HG02571 (cell line): ENCODE measurements at regions not wholly inside any gene's neighbourhood (a gene's known extent, or its start where the extent isn't known, plus 50 kb on each side); places are given as distances from the start of the nearest gene placed in this dataset.

Experiments used
- ATAC-seq: cut with Tn5 transposase; IDR thresholded peaks from one replicate; pipeline ENCODE4 v1.9.1; 2021; ENCODE audit warnings: mild to moderate bottlenecking, moderate library complexity; ENCODE audit not compliant: unreplicated experiment

- ATAC-seq = no peak
Observed at GRCh38 chr3:102745881-102746280, 311.1 kb downstream of the ZPLD1 start.

DNA sequence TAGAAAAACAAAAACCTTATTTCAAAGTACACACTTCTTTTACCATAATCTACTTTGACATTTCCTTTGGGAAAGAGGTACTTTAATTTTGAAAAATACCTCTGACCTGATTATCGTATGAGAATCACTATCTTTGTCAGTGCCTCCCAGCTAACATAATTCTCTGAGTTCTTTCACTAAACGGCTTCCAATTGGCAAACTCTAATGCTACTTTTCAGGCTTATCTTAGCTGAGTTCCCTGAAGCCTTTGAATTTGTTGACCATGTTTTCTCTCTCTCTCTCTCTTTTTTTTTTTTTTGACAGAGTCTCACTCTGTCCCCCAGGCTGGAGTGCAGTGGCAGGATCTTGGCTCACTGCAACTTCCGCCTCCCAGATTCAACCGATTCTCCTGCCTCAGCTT is 312.8 kb downstream of the ZPLD1 start:
- ATAC-seq = no peak

- no peak for ATAC-seq
Observed at GRCh38 chr3:102748646-102749045, 313.8 kb downstream of the ZPLD1 start.

GRCh38 chr3:102750322-102750721 is 315.5 kb downstream of the ZPLD1 start:
- ATAC-seq = no peak

DNA sequence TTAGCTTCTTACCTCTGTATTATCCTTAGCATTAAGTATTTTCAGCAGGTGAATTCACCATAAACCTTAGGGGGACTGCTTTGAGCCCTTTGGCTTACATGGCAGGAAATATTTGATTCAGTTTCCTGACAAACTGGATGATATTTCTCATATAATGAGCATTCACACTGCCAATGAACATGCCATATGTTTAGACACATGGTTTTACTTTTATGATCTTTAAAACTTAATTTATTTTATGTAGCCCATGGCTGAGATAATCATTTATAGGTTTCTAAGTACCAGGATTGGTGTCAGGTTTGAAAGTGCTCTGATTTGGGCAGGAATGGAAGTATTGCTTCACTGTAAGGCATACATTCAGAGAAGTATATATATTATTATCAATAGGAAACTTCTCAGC is 319.1 kb downstream of the ZPLD1 start:
- no peak for ATAC-seq

DNA sequence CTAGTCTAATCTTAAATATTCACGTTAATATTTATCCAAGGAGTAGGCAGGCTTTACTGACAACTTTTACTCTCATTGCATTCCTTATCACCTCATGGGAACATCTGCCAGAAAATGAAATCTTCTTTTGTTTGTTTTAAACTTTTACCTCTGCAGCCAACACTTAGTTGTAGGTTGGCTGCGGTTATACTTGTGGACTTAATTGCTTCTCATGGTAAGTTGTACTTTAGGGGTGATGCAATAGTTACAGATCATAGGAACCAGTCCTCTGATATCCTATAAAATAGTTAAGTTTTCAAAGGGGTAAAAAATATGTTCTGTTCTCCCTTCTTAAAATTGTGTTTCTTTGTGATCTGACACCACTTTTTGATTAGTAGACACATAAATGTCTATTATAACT is 321.9 kb downstream of the ZPLD1 start:
- no peak for ATAC-seq

GRCh38 chr3:102757950-102758349 is 323.1 kb downstream of the ZPLD1 start:
- no peak for ATAC-seq

GRCh38 chr3:102761766-102762165 is 327.0 kb downstream of the ZPLD1 start:
- no peak for ATAC-seq

GRCh38 chr3:102790747-102791325 is 356.0 kb downstream of the ZPLD1 start:
- ATAC-seq = no peak

- no peak for ATAC-seq
Observed at GRCh38 chr3:102791641-102792589, 357.1 kb downstream of the ZPLD1 start.

GRCh38 chr3:102796804-102797203 is 362.0 kb downstream of the ZPLD1 start:
- ATAC-seq = no peak

DNA sequence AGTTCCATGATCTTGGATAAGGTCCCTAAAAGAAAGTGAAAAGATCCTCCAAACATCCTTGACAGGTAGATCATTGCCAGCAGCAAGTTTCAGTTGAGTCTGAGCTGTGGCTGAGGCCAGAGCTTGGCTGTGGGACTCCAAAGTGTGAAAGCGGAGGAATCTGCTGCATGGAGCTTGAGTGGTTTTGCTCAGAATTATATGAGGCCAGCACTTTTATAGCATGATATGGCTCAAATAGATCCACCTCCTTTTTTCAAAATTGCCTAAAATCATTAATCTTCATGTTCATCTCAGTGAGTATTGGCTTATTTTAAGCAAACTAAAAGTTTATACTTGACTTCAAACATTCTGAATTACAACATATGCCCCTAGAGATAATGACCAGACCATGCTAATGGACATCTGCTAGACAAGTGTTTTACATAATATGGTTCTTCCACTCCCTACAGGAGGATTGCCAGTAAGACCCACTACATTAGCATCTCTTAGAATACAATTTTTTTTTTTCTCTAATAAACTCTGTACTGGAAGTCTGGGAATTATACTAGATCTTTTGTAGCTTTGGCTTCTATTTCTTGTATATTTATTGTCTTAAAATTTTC is 368.1 kb downstream of the ZPLD1 start:
- ATAC-seq = no peak

- ATAC-seq = no peak
Observed at GRCh38 chr3:102810937-102811336, 376.1 kb downstream of the ZPLD1 start.

DNA sequence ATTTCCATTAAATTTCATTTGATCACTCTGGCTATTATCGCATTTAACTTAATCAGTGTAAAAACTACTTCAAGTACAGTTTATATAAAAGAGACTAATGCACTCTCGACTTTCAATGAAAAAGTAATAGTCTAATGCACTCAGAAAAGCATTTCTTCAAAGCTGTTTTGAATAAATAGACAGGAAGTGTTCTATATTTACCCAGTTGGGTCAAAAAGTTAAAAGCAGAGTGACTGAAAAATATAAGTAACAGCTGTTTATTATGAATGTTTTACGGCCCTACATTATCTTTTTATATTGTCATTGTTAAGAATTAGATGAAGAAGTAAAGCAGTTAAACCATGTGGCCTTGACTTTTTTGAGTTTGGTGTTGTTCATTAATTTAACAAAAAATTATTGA is 391.8 kb downstream of the ZPLD1 start:
- no peak for ATAC-seq

DNA sequence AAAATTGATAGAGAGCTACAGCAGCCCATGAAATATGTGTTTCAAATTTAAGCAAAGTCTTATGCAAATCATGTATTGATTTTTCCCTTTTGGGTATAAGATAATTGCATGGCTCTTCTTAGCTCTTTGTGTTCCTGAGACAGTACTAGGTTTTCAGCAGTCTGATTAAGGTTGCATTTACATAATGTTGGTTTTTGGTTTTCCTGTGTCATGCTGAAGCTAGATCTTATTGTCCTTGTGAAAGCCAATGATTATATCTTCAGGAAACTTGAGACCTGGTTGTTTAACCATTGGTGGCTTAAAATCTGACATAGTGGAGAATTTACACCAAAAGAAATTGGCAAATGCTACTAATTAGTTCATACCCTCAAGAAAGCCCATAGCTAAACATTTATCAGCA is 392.6 kb downstream of the ZPLD1 start:
- no peak for ATAC-seq

DNA sequence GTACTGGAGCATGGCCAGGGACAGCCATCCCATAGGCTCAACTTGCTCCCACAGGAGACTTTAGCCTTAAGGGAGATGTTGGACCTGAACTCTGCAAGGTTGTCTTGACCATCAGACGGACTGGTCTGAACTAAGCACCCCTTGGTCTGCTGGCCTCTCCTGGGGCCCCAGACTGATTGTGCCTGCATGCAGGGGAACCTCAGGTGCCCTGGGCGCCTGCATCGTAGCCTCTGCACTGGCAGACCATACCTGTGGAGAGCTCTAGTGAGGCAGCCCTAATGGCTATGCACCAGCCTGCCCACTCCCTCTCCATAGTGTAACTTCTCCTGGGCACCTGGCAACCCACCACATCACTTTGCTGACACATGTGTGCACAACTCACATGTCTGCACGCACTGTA is 395.6 kb downstream of the ZPLD1 start:
- no peak for ATAC-seq

DNA sequence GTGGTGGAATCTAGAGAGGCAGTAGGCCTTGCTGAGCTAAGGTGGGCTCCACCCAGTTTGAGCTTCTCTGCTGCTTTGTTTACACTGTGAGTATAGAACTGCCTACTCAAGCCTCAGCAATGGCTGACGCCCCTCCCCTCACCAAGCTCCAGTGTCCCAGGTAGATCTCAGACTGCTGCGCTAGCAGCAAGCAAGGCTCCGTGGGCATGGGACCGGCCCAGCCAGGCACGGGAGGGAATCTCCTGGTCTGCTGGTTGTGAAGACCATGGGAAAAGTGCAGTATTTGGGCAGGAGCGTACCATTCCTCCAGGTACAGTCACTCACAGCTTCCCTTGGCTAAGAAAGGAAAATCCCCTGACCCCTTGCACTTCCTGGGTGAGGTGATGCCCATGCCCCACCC is 407.1 kb downstream of the ZPLD1 start:
- no peak for ATAC-seq

DNA sequence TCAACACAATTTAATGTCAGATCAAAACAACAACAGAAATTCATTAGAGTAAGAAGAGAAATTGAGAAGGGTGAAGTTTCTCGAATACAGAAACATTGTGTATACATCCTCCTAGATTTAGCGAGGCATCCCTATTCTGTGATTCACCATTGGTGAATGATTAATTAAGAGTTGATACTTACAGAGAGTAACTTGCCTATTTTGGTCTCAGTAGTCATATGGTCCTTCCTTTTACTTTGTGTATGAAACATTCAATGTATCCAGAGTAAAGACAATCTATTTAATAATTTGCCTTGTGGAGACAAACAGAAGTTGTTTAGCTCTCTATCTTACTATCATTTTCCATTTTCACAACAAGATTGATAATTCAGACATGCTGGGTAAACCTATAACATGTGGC is 432.0 kb downstream of the ZPLD1 start:
- no peak for ATAC-seq

DNA sequence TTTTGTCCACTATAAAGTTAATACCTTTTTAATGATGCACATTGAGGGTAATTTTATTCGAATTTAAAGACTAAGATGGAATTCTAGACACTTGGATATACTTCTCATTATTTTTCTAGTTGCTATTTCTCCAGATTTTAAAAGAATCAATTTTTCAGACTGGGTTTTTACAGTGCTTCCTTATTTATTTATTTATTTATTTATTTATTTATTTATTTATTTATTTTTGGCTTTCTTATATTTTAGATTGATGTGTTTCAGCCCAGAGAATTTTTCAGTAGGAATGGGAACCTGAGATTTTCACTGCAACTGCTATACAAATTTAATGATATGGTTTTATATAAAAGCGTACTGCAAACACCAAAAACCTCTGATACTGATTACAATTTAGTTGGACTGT is 448.7 kb downstream of the ZPLD1 start:
- no peak for ATAC-seq

DNA sequence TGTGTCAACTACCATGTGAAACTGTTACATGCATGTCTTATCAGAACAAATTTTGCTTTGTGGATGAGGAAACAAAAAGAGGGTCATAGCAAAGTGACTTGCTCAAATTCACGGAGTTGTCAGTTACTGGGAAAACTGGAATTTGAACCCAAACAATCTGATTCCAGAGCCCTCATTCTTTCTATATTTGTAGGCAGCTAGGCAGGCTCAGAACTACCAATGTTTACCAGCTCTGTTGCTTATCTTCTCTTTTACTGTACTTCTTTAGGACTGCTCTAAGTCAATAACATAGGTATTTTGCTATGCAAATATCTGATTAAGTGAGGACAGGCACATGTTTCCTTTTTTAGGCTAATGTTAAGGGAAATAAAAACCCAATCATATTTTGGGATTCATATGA is 450.5 kb downstream of the ZPLD1 start:
- ATAC-seq = no peak

GRCh38 chr3:102887431-102887830 is 452.6 kb downstream of the ZPLD1 start:
- ATAC-seq = no peak
